Aorta (tissue), 5 donors: ENCODE measurements at regions not wholly inside any gene's neighbourhood (a gene's known extent, or its start where the extent isn't known, plus 50 kb on each side); places are given as distances from the start of the nearest gene placed in this dataset.

Experiments used
- ATAC-seq: fragments of 200-7000 bp; cut with Tn5 transposase; one replicate; pipeline ENCODE4 v1.9.1; 2022; ENCODE audit warnings: moderate library complexity; ENCODE audit not compliant: low FRiP score
- DNase-seq, 2 donors: peaks; one replicate each; pipeline ENCODE4 v3.0.0-alpha.2; 2020
- H3K27ac ChIP-seq, 2 donors: one replicate each; pipeline ENCODE4 v1.5.1; 2013; ENCODE audit warnings: low read length in 2 of 2, mild to moderate bottlenecking in 2 of 2, moderate library complexity in 2 of 2, control low read depth in 1 of 2, inconsistent platforms in 1 of 2, low read depth in 1 of 2
- H3K27me3 ChIP-seq, 2 donors: one replicate each; pipeline ENCODE4 v1.6.1; 2013; ENCODE audit warnings: control low read depth in 1 of 2, low read length in 1 of 2, mild to moderate bottlenecking in 1 of 2, moderate library complexity in 1 of 2; ENCODE audit not compliant: insufficient read depth in 2 of 2, control insufficient read depth in 1 of 2
- H3K36me3 ChIP-seq, 2 donors: one replicate each; pipeline ENCODE4 v1.6.1; 2013; ENCODE audit warnings: control low read depth in 1 of 2, low read length in 1 of 2, mild to moderate bottlenecking in 1 of 2; ENCODE audit not compliant: insufficient read depth in 2 of 2, control insufficient read depth in 1 of 2
- H3K4me1 ChIP-seq, 2 donors: one replicate each; pipeline ENCODE4 v1.6.1; 2013; ENCODE audit warnings: low read length in 2 of 2, control low read depth in 1 of 2, mild to moderate bottlenecking in 1 of 2, moderate library complexity in 1 of 2; ENCODE audit not compliant: insufficient read depth in 2 of 2, control insufficient read depth in 1 of 2
- H3K4me3 ChIP-seq, 2 donors: one replicate each; pipeline ENCODE4 v1.5.1; 2013; ENCODE audit warnings: low read length in 2 of 2, control low read depth in 1 of 2, mild to moderate bottlenecking in 1 of 2
- H3K9me3 ChIP-seq: one replicate; pipeline ENCODE4 v1.6.1; 2013; ENCODE audit warnings: mild to moderate bottlenecking, low read length; ENCODE audit not compliant: control insufficient read depth
- WGBS, 2 donors: extraction: QIAGEN DNeasy Blood & Tissue Kit; methylation state at CpG; one replicate each; pipeline ENCODE4 v1.1.7; 2013; 5-methylcytosine and 5-hydroxymethylcytosine counted together
- intact Hi-C, 2 donors: fragments of 100-400 bp; cut with DNase I; formaldehyde crosslinking; loops; one replicate each; pipeline versions ENCODE4 v1.14.2 to v1.15.0; 2022
- donor health status: healthy with polysubstance abuse.
- donor health status: Bipolar disorder and iron deficiency.
- donor health status: DM: no; HTN: no; CAD: no.
- donor health status: DM: no; HTN: no; CAD: no.
- donor health status: DM: yes; HTN: yes; CAD: no.

- Histone ChIP-seq H3K27me3 (peaks cover 0 to 2% of the 10 kb centered on the region in 2 donors), H3K27ac (no peak overlapping the region), H3K4me1 (no peaks in the 10 kb centered on the region), H3K4me3 (no peak overlapping the region), H3K36me3 (no peaks in the 10 kb centered on the region), H3K9me3 (peaks cover 4% of the 10 kb centered on the region)
- intact Hi-C loops: no loop called here
- WGBS, 2 donors: 79 to 85% methylated on average over 3 of the region's 3 CpGs
- DNase-seq (no peak), ATAC-seq (no peak)
Measured at GRCh38 chr10:24156686-24157085, 52.3 kb upstream of the KIAA1217 start.

GRCh38 chr10:24157567-24157966 lies 51.4 kb upstream of the KIAA1217 start:
- intact Hi-C loops: no loop called here
- H3K4me1 ChIP-seq: no peaks in the 10 kb centered on the region
- no peaks in the 10 kb centered on the region for H3K36me3 ChIP-seq
- H3K27ac ChIP-seq: no peak overlapping the region
- DNase-seq (no peak), ATAC-seq (no peak)
- H3K4me3 ChIP-seq: no peak overlapping the region
- peaks cover 6% of the 10 kb centered on the region for H3K9me3 ChIP-seq
- H3K27me3 ChIP-seq: peaks cover 0 to 2% of the 10 kb centered on the region in 2 donors
